ENCODE measurements at regions not wholly inside any gene's neighbourhood (a gene's known extent, or its start where the extent isn't known, plus 50 kb on each side); places are given as distances from the start of the nearest gene placed in this dataset.

DNA sequence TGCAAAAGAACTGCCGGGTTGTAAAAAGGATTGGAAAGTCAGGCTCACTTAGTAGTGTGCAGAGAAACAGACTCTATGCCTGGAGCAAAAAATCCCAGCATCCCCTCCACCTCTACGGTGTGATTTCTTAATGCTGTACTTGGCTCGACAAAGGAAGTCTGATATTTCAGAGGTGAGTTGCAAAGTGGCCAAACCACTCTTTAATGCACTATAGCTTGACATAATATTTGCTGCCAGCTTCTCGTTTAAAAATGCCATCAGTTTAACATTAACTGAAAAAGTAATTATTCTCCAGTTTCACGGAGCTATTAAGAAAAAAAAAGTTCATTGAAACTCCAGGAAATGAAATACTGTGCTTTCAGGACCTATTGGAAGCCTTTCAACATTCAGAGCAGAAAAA is 448.3 kb upstream of the ZFP42 start:
- dilution Hi-C loops (cut with HindIII; ENCODE audit: low sequenced_read_pairs, unreplicated experiment), result no loop called here
- ChIA-PET CTCF (no interaction called here), POLR2A (ENCODE audit: unreplicated experiment) (no interaction called here)
- WGBS, 2 experiments (ENCODE audit: extremely low coverage in 2 of 2, insufficient read length in 1 of 2), result no CpG with 5 or more reads among the region's 5 CpGs
- Histone ChIP-seq H4K8ac (ENCODE audit: low read depth in 2 of 2, low read length in 2 of 2) (no peak overlapping the region; a peak in 1 of 4 replicates), H3K9ac (ENCODE audit: low read depth, low read length) (no peak overlapping the region), H3K23ac (ENCODE audit: low read depth, low read length) (no peak overlapping the region), H2AFZ (replicated peaks; ENCODE audit: low read length, poor library complexity) (no peak overlapping the region), H3K27me3 (ENCODE audit: control insufficient read depth, insufficient read depth, low read length) (no peaks in the 10 kb centered on the region), H3K79me1 (ENCODE audit: low read depth in 1 of 2, low read length in 2 of 2) (no peaks in the 10 kb centered on the region), H4K20me1 (ENCODE audit: insufficient read depth, low read length) (no peaks in the 10 kb centered on the region), H2BK15ac (ENCODE audit: low read depth, low read length) (no peak overlapping the region), H3K9me3 (ENCODE audit: control insufficient read depth, insufficient read depth, low read length) (no peaks in the 10 kb centered on the region), H3K14ac (replicated peaks; ENCODE audit: low read depth, low read length) (0 out of 2 replicates have a peak overlapping the region, but pooled peaks have one; percentile 59), H2AK9ac (replicated peaks; ENCODE audit: low read depth, low read length, poor library complexity) (no peak overlapping the region), H3K56ac (ENCODE audit: extremely low read depth, insufficient read depth, low read length) (no peak overlapping the region), H3K4ac (ENCODE audit: low read depth, low read length) (no peak overlapping the region), H3K36me3 (ENCODE audit: control insufficient read depth, insufficient read depth, low read length) (no peaks in the 10 kb centered on the region), H4K91ac (ENCODE audit: insufficient read depth, low read depth, low read length) (no peak overlapping the region), H3K9me1 (ENCODE audit: insufficient read depth, low read length) (no peaks in the 10 kb centered on the region), H3K4me2 (ENCODE audit: low read depth, low read length) (no peak overlapping the region), H3K18ac (ENCODE audit: low read depth, low read length) (no peak overlapping the region), H3K27ac (ENCODE audit: insufficient read depth, low read length) (no peak overlapping the region), H2BK5ac (ENCODE audit: low read depth, low read length, poor library complexity, severe bottlenecking) (no peak overlapping the region), H3K4me3 (ENCODE audit: insufficient read depth, low read depth, low read length) (no peak overlapping the region), H3K4me1 (ENCODE audit: control insufficient read depth, insufficient read depth, low read length) (peaks cover 6% of the 10 kb centered on the region), H2BK20ac (ENCODE audit: low read depth, low read length) (no peak overlapping the region), H4K5ac (ENCODE audit: low read depth, low read length) (no peak overlapping the region), H2AK5ac (ENCODE audit: low read depth, low read length) (no peak overlapping the region), H2BK120ac (ENCODE audit: low read depth, low read length) (no peak overlapping the region)
- intact Hi-C loops (cut with micrococcal nuclease), result no loop called here
- no TSS peak for BruUV-seq (replicated peaks)
- no peak for ATAC-seq (ENCODE audit: low read depth)
- no peak for TF ChIP-seq RFX5 (IDR thresholded peaks at IDR 0.05; ENCODE audit: low read depth, low read length)
- no peak for TF ChIP-seq FOS (IDR thresholded peaks at IDR 0.05; ENCODE audit: low read depth, low read length)
- no peak for DNase-seq
- in situ Hi-C loops (cut with MboI; ENCODE audit: low sequenced_read_pairs), result no loop called here
